Activated CD4-positive, alpha-beta T cell treated with anti-CD3 and anti-CD28 coated beads, Interleukin-2, Interleukin-6, amounts not matched to agents 100 ng/mL and 50 ng/mL, durations not matched to agents 16 hours and 8 hours (primary cell): ENCODE measurements at regions not wholly inside any gene's neighbourhood (a gene's known extent, or its start where the extent isn't known, plus 50 kb on each side); places are given as distances from the start of the nearest gene placed in this dataset.
"Not testable (repeated sequence)": the region's sequence is repeated elsewhere in the genome, so short reads cannot be mapped to it uniquely, and the experiment has no call there.

Source experiments
- DNase-seq: peaks from one replicate; pipeline ENCODE4 v3.0.0-alpha.2; 2020

DNA sequence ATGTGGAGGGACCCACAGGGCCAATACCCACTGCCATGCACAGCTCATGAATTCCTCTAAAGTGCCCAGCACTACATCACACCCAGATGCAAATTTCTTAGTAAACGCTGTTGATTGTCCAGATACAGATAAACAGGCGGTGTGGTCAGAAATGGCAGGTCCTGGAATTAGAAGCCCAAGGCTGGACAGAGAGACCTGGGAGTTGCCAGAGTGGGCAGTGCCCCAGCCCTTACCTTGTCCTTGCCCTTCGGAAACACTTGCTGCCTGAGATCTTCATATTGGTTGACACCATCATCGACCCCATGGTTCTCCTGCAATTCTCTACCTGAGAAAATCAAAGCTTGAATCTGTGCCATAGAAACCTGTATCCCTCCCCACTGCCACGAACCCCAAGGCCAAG lies 149.3 kb upstream of the ETV3 start:
- DNase-seq, result no peak

DNA sequence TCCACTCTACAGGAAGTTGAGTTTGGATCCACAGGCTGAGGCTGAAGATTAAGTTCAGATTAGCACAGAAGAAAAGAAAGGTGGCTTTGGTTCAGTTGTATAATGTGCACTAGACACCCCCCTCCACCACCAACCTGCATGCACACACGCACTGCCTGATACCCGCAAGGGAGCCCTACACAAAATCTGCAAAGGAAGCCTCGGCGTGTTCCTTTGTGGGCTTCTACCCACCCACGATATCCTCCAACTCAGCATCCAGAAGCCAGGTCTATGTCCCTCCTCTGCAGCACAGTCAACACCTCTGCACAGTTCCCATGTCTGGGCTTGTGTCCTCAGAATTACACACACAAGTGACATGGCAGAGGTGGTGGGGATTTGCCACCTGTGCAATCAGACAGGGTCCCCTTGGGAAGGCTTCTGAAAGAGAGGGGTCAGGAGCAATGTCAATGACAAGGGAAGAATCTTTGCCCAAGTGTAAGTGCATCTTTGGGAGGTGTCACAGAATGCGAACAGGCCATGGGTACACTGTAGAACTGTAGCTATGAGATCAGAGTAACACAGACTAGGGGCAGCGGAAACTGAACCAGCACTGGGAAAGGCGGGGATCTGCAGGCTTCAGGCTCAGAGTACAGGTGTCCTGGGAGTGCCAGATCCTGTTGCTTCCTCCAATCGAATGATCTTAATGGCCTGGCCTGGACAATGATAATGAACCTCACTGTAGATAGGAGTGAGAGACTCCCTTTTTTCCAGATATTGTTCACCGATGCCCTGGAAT lies 148.6 kb upstream of the ETV3 start:
- DNase-seq, result no peak

DNA sequence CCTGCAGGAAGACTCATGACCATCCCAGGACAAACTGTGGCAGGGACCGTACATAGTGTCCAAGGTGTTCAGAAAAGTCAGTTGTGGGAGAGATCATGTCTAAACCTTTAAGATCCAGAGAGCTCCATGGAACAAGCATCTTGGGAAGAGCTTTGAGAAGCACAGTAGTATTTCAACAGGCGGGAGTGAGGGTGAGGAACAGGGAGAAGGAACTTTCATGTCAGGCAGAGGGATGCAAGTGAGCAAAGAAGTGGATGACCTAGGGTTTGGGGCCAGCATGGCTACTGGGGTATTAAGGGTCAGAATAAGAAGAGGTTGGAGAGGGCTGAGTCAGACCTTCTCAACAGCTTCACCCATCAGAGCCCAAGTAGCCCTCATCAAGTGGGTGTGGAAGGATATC lies 147.9 kb upstream of the ETV3 start:
- DNase-seq, result no peak

DNA sequence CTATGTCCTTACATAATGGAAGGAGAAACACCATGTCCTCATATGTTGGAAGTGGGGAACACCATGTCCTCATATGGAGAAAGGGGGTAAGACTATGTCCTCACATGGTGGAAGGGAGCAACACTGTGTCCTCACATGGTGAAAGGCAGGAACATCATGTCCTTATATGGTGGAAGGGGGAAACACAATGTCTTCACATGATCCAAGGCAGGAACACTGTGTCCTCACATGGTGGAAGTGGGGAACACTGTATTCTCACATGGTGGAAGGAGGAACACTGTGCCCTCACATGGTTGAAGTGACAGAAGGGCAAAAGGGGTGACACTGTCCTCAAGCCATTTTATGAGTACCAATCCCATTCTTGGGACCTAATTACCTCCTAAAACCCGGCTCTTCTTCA lies 146.3 kb upstream of the ETV3 start:
- no peak for DNase-seq

DNA sequence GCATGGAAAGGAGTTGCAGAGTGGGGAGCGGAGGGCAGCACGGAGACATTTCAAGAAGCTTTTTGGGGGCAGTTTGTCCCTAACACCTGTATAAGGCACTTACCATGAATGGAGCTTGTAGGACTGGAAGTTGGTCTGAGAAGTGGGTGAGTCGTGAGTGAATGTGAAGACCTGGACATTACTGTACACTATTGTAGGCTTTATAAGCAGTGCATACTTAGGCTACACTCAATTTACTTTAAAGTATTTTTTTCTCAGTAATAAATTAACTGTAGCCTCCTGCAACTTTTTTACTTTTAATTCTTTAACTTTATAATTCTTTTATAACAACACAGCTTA lies 141.6 kb upstream of the ETV3 start:
- no peak for DNase-seq

DNA sequence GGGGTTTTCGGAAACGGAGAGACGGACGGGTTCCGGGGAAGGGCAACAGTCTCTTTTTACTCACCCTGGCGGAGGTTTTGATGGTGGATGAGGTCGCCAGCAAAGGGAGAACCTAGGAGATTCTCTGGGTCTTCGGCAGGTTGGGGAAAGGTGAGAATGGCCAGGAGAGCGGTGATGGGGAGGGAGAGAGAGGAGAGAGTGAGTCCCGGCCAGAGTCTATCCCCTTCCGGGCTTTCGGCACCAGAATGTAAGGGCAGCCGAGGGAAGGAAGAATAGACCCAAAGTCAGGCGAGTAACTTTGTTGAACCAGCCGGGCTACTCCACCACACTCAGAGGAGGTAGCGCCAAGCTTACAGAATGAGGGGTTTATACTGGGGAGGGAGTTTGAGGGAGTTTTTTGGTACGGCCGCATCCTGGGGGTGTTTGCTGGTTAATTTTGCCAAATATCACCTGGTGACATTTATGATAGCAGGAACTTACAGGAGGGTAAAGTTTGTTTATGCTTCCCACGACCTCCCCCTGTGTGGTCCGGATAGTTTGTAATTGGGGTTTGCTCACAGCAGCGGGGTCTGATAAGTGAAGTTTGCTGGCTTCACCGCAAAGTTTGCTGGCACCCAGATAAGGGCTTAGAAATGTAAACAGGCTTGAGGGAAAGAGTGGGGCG lies 141.1 kb upstream of the ETV3 start:
- DNase-seq, result no peak

DNA sequence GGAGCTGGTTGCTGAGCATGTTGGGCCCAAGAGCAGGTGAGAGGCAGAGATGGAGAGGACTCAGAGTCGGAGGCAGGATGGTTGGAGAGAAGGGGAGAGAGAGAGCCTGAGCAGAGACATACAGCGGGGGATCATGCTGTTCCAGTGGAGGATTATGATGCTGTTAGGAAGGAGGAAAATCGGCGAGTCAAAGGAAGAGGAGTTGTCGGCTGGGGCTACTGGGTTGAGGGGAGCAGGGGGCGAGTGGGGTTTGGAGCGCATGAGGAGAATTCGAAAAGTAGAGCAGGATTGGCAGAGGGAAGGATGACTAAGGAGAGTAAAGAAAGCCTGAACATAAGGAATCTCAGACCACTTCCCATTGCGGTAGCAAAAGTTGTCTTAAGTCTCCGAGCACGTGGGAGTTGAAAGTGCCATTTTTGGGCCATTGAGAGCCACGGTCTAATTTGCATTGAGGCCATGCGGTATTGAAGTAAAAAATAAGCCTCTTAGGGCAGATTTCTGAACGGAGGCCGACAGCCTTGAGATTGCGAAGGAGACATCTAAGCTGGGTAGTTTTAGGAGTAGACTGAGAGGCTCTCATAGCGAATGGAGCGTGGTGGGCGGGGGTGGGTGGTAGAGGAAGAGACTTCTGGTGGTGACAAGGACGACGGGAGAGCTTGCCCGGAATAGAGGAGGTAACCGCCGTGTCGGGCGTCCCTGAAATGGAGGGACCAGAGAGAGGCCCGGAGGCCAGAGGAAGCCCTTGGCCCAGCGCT lies 140.4 kb upstream of the ETV3 start:
- DNase-seq, result no peak

DNA sequence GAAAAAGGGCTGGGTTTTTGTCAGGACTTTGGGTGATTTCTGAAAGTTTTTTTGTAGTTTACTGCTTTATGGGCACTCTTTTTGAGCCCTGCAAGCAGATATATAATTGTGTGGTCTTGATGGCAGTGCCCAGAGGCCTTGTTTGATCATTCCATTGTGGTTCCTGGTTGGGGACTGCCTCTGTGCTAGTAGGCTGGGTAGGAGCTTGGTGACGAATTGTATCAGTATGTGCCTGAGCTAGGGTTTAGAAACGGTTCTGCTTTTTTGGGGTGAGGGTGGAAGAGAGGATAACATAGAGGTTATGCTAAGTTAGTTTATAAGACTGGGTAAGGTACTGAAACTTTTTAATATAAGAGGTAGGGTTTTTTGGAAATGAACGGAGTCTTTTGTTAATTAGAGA lies 139.7 kb upstream of the ETV3 start:
- DNase-seq, result no peak

DNA sequence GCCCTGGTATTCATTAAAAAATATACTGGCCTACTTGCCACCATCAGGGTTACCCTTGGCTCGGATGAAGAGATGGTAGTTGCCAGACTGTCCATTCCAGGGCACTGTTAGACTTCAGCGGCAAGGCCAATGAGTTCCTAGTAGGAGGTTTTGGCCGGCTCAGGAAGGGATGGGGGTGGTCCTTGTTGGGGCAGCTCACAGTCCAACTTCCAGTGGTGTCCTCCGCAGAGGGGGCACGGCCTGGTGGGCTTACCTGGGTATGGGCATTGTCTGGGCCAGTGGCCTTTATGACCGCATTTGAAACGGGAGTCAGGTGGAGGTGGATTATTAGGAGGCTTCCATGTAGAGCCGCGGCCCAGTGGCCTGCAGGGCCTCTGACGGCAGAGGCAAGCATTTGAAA lies 139.1 kb upstream of the ETV3 start:
- DNase-seq, result no peak

DNA sequence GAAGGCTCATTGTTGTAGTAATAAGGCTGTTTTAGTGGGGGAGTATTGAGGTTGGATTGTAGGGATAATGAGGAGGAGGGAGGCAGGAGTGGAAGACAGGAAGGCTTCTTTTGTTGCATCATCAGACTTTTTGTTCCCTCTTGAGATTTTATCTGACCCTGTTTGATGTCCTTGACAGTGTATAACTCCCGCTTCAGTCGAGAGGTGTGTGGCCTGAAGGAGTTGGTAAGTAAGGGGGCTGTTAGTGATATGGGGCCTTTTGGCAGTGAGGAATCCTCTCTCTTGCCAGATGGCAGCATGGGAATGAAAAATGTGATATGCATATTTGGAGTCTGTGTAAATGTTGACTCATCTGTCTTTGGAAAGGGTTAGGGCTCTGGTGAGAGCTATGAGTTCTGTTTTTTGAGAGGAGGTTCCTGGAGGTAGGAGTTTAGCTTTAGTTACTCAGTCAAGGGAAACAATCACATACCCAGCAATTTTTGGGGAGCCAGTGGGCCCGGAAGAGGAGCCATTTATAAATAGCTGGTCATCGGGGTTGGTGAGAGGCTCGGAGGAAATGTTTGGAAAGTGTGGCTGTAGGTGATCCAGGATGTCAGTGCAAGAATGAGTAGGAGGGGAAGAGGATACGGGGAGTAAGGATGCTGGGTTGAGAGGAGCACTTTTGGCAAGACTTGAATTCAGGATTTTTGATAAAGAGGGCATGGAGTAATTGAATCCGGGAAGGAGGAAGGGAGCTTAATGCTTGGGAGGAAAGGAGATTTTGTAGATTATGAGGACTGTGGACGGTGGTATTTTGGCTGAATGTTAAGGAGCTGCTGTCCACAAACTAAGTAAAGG lies 136.7 kb upstream of the ETV3 start:
- DNase-seq, result no peak

DNA sequence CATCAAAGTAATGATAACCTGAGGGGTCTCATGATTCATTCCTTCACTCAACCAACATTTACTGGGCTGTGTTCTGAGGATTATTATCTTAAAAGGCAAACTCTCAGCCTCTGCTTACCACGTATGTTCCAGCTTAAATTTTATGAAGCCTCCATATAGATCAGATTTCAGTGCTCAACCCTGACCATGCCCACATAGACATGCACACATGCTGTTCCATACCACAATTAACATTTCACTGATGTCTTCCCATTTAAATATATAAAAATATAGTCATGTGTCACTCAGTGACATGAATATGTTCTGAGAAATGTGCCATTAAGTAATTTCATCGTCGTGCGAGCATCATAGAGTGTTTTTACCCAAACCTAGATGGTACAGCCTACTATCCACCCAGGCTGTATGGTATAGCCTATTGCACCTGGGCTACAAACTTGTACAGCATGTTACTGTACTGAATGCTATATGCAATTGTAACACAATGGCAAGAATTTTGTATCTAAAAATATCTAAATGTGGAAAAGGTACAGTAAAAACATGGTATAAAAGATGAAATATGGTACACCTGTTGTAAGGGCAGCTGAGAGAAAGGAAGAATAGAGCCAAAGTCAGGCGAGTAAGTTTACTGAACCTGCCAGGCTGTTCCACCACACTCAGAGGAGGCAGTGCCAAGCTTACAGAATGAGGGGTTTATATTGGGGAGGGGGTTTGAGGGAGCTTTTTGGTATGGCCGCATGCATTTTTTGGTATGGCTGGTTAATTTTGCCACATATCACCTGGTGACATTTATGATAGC lies 134.7 kb upstream of the ETV3 start:
- no peak for DNase-seq

DNA sequence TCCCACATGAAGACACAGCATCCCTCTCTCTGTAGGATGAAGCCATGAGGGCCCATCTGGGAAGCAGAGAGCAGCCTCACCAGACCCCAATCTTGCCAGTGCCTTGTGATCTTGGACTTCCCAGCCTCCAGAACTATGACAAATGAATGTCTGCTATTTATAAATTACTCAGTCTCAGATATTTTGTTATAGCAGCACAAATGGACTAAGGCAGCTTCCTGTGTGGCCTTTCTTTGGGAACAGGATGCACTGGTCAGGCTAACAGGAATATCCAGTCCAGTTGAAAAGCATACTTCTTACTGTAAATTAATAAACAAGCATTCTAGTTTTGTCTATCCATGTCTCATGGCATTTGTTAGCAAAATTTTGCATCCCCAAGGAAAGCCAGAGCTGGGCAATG lies 134.1 kb upstream of the ETV3 start:
- no peak for DNase-seq

DNA sequence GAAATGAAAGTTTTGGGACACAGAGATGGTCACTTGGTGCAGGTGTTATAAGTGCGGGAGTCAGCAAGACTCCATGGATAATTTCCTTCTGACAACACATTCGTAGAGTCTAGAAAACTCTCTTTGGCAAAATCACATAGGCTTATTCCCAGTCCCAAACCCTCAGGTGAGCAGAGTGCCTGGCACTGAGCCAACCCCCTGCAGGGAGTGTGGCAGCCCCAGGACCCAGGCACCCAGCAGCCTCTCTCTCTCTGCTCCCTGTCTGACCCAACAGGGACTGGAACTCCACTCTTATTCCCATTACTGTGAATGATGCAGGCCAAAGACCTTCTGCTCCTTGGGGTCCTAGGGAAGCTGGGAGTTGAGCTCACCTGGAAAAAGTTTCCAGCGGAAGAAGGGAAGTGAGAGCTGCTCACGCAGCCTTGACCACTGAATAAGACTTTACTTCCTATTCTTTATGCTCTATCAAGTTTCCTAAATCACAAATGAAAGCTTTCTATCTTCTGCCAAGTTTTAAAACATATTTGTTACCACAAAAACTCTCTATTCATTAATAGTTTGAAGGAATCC lies 132.6 kb upstream of the ETV3 start:
- no peak for DNase-seq

DNA sequence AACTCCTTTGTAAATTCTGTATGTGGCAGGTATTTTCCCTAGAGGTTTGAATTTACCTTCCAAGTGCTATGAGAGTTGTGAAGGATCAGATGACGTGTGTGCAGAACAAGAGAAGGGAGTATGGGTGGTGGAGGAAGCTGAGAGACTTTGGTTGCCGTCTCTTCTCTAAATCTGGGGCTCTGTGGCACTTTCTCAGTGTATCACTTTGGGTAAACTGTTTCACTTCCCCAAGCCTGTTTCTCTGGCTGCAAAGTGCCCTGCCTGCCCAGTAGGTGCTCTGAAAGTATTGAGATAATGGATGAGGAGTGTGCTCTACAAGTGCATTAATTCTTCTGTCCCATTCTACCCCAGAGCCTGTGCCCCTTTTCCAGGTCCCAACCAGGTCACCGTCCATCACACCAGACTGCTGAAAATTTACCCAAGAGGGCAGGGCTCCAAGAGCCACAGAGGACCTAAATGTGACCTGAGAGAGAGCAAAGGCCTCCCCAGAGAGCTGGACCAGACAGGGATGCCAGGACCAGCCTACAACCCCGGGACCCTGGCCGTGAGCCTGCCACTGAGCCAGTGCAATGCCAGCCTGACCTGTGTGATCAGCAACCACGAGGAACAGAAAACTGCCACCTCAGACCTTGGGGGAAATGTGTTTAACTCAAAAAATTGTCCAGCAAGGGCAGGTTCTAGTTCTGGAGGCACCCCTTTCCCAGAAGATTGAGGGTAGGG lies 131.6 kb upstream of the ETV3 start:
- DNase-seq, result no peak

DNA sequence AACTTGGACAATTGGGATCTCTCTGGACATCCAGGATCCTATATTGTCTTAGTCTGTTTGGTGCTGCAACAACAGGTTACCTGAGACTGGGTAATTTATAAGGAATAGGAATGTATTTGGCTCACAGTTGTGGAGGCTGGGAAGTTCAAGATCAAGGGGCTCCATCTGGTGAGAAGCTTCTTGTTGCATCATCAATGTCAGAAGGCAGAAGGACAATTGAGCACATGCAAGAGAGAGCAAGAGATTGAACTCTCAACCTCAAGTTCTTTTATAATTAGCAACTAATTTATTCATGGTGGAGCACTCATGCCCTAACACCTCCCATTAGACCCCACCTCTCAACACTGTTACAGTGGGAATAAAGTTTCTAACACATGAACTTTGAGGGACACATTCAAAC lies 124.7 kb upstream of the ETV3 start:
- DNase-seq, result no peak

DNA sequence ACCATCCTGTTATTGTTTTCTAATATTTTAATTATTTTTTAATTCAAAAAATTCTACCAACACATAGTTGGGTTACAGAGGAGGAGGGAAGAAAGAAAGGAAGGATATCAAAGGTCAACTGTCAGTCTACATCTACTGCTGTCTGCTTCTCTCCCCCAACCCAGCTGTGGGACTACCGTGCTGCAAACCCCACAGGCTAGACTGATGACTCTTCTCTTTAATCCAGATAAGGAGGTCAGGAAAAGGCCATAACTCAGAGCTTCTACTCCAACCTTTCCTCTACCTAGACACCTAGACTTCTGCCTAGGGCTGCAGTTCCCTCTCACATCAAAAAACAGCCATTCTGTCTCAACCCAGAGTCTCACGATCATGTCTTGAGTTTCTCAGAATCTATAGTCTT lies 124.2 kb upstream of the ETV3 start:
- no peak for DNase-seq

DNA sequence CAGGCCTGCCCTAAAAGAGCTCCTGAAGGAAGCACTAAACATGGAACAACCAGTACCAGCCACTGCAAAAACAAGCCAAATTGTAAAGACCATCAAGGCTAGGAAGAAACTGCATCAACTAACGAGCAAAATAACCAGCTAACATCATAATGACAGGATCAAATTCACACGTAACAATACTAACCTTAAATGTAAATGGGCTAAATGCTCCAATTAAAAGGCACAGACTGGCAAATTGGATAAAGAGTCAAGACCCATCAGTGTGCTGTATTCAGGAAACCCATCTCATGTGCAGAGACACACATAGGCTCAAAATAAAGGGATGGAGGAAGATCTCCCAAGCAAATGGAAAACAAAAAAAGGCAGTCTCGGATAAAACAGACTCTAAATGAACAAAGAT lies 117.7 kb upstream of the ETV3 start:
- DNase-seq, result not testable (repeated sequence)

DNA sequence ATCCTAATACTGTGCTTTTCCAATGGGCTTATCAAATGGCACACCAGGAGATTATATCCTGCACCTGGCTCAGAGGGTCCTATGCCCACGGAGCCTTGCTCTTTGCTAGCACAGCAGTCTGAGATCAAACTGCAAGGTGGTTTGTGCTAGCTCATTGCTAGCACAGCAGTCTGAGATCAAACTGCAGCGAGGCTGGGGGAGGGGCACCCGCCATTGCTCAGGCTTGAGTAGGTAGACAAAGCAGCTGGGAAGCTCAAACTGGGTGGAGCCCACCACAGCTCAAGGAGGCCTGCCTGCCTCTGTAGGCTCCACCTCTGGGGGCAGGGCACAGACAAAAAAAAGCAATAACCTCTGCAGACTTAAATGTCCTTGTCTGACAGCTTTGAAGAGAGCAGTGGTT lies 116.0 kb upstream of the ETV3 start:
- not testable (repeated sequence) for DNase-seq

DNA sequence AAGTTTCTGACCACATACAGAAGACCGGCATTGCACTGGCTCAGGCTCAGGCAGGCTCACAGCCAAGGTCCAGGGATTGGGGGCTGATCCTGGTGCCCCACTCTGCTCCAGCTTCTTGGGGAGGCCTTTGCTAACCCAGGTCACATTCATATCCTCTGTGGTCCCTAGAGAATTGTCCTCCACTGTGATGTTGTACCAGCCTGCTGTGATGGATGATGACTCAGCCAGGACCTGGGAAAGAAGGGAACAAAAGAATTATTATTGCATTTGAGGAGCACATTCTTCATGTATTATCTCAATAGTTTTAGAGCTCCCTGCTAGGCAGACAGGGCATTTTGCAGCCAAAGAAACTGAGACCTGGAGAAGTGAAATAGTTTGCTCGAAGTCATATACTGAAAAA lies 114.3 kb upstream of the ETV3 start:
- DNase-seq, result no peak

DNA sequence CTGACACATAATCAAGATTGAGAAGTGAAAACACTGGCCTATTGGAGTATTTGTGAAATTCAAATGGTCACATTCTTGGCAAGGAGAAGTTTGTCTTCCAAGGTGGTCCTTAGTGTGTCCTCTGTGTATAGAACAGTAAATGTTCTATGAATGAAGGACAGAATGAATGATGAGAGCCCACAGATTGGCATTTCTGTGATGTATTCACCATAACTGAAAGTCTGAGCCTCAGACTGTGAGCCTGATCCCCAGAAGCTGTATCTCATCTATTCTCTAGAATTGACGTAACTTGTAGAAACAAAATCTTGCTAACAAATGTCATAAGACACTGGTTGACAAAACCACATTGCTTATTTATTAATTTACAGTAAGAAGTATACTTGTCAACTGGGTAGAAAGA lies 111.5 kb upstream of the ETV3 start:
- DNase-seq, result no peak

DNA sequence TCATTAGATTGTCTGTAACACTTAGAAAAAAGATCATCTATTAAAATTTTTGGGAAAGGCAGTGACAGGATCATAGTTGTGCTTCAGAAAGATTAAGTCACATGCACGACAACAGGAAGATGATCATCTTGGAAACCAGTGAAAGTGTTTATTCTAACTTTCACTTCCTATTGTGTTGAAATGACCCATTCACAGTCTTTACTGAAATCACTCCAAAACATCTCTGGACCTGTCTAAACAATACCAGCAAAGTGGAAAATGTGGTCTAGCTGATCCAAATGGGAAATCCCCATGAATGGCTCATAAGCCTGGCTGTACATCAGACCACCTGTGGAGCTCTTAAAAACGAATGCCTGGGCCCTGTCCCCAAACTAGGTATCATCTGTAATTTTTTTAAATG lies 111.1 kb upstream of the ETV3 start:
- DNase-seq, result peak; percentile 7

DNA sequence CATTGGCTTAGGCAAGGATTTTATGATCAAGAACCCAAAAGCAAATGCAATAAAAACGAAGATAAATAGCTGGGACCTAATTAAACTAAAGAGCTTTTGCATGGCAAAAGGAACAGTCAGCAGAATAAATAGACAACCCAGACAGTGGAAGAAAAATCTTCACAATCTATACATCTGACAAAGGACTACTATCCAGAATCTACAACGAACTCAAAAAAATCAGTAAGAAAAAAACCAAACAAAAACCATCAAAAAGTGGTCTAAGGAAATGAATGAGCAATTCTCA lies 109.5 kb upstream of the ETV3 start:
- DNase-seq, result not testable (repeated sequence)
